ENCODE measurements at regions not wholly inside any gene's neighbourhood (a gene's known extent, or its start where the extent isn't known, plus 50 kb on each side); places are given as distances from the start of the nearest gene placed in this dataset.

DNA sequence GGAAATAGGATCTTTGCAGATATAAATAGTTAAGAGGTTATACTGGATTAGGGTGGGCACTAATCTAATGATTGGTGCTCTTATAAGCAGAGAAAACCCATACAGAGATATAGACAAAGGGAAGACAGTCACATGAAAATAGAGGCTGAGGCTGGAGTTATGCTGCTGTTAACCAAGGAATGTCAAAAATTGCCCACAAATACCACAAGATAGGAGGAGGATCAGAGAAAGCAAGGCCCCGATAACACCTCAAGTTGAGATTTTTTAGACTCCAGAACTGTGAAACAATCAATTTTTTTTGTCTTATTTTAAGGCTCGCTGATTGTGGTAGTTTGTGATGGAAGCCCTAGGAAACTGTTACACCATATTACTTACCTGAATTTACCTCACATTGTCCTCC, 513.2 kb downstream of the COL11A1 start:
- no peak overlapping the region for H4K8ac ChIP-seq (ENCODE audit: low read depth in 2 of 2, low read length in 2 of 2)
- no peak overlapping the region for H2BK120ac ChIP-seq (ENCODE audit: low read depth, low read length)
- no peak overlapping the region for H4K5ac ChIP-seq (ENCODE audit: low read depth, low read length)
- no peak overlapping the region for H4K91ac ChIP-seq (ENCODE audit: insufficient read depth, low read depth, low read length)
- no peak overlapping the region for H3K9ac ChIP-seq (ENCODE audit: low read depth, low read length)
- no peak overlapping the region for H2BK5ac ChIP-seq (ENCODE audit: low read depth, low read length, poor library complexity, severe bottlenecking)
- H3K14ac ChIP-seq (replicated peaks; ENCODE audit: low read depth, low read length): no peak overlapping the region
- no peak overlapping the region for H2BK20ac ChIP-seq (ENCODE audit: low read depth, low read length)
- no peaks in the 10 kb centered on the region for H3K4me1 ChIP-seq (ENCODE audit: control insufficient read depth, insufficient read depth, low read length)
- ChIA-PET POLR2A (ENCODE audit: unreplicated experiment) (no interaction called here), CTCF (no interaction called here)
- H3K27me3 ChIP-seq (ENCODE audit: control insufficient read depth, insufficient read depth, low read length): no peaks in the 10 kb centered on the region
- no peak overlapping the region for H3K18ac ChIP-seq (ENCODE audit: low read depth, low read length)
- no peak overlapping the region for H3K56ac ChIP-seq (ENCODE audit: extremely low read depth, insufficient read depth, low read length)
- TF ChIP-seq MAZ (IDR thresholded peaks at IDR 0.05; ENCODE audit: borderline replicate concordance, low read depth, low read length) (no peak), RCOR1 (IDR thresholded peaks at IDR 0.05; ENCODE audit: insufficient replicate concordance, low read length) (no peak), SMC3 (IDR thresholded peaks at IDR 0.05; ENCODE audit: low read depth, low read length) (no peak), MXI1 (IDR thresholded peaks at IDR 0.05; ENCODE audit: borderline replicate concordance, low read depth, low read length) (no peak), BHLHE40 (IDR thresholded peaks at IDR 0.05; ENCODE audit: low read depth, low read length) (no peak), CEBPB (IDR thresholded peaks at IDR 0.05; ENCODE audit: low read depth, low read length) (no peak), MAFK (IDR thresholded peaks at IDR 0.05; ENCODE audit: low read depth, low read length) (no peak), RFX5 (IDR thresholded peaks at IDR 0.05; ENCODE audit: low read depth, low read length) (no peak), CHD1 (IDR thresholded peaks at IDR 0.05; ENCODE audit: low read depth, low read length) (no peak), POLR2A (IDR thresholded peaks at IDR 0.05; ENCODE audit: low read depth, low read length) (no peak), FOS (IDR thresholded peaks at IDR 0.05; ENCODE audit: low read depth, low read length) (no peak), NFE2L2 (IDR thresholded peaks at IDR 0.05; ENCODE audit: low read depth, low read length) (no peak), RAD21 (IDR thresholded peaks at IDR 0.05; ENCODE audit: low read length) (no peak)
- TF ChIP-seq, protein P1, sequence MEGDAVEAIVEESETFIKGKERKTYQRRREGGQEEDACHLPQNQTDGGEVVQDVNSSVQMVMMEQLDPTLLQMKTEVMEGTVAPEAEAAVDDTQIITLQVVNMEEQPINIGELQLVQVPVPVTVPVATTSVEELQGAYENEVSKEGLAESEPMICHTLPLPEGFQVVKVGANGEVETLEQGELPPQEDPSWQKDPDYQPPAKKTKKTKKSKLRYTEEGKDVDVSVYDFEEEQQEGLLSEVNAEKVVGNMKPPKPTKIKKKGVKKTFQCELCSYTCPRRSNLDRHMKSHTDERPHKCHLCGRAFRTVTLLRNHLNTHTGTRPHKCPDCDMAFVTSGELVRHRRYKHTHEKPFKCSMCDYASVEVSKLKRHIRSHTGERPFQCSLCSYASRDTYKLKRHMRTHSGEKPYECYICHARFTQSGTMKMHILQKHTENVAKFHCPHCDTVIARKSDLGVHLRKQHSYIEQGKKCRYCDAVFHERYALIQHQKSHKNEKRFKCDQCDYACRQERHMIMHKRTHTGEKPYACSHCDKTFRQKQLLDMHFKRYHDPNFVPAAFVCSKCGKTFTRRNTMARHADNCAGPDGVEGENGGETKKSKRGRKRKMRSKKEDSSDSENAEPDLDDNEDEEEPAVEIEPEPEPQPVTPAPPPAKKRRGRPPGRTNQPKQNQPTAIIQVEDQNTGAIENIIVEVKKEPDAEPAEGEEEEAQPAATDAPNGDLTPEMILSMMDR (conservative IDR thresholded peaks at IDR 0.05; ENCODE audit: low read depth, low read length): no peak
- TF ChIP-seq, protein P2, sequence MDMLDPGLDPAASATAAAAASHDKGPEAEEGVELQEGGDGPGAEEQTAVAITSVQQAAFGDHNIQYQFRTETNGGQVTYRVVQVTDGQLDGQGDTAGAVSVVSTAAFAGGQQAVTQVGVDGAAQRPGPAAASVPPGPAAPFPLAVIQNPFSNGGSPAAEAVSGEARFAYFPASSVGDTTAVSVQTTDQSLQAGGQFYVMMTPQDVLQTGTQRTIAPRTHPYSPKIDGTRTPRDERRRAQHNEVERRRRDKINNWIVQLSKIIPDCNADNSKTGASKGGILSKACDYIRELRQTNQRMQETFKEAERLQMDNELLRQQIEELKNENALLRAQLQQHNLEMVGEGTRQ (IDR thresholded peaks at IDR 0.05; ENCODE audit: low read depth, low read length): no peak
- TF ChIP-seq, protein P3, sequence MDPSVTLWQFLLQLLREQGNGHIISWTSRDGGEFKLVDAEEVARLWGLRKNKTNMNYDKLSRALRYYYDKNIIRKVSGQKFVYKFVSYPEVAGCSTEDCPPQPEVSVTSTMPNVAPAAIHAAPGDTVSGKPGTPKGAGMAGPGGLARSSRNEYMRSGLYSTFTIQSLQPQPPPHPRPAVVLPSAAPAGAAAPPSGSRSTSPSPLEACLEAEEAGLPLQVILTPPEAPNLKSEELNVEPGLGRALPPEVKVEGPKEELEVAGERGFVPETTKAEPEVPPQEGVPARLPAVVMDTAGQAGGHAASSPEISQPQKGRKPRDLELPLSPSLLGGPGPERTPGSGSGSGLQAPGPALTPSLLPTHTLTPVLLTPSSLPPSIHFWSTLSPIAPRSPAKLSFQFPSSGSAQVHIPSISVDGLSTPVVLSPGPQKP (IDR thresholded peaks at IDR 0.05; ENCODE audit: borderline replicate concordance, low read depth, low read length): no peak
- no peak overlapping the region for H3K27ac ChIP-seq (ENCODE audit: insufficient read depth, low read length)
- no peak overlapping the region for H3K4me3 ChIP-seq (ENCODE audit: insufficient read depth, low read depth, low read length)
- no peaks in the 10 kb centered on the region for H3K9me3 ChIP-seq (ENCODE audit: control insufficient read depth, insufficient read depth, low read length)
- dilution Hi-C loops (cut with HindIII; ENCODE audit: low sequenced_read_pairs, unreplicated experiment) (no loop called here), in situ Hi-C loops (cut with MboI; ENCODE audit: low sequenced_read_pairs) (no loop called here), intact Hi-C loops (cut with micrococcal nuclease) (no loop called here)
- BruUV-seq (replicated peaks): no TSS peak
- no peak overlapping the region for H2AFZ ChIP-seq (replicated peaks; ENCODE audit: low read length, poor library complexity)
- H3K9me1 ChIP-seq (ENCODE audit: insufficient read depth, low read length): no peaks in the 10 kb centered on the region
- H2BK15ac ChIP-seq (ENCODE audit: low read depth, low read length): no peak overlapping the region
- no peak for DNase-seq
- H3K36me3 ChIP-seq (ENCODE audit: control insufficient read depth, insufficient read depth, low read length): no peaks in the 10 kb centered on the region
- no peak overlapping the region for H2AK9ac ChIP-seq (replicated peaks; ENCODE audit: low read depth, low read length, poor library complexity)
- ATAC-seq (ENCODE audit: low read depth): no peak
- no peak overlapping the region for H2AK5ac ChIP-seq (ENCODE audit: low read depth, low read length)
- no CpG with 5 or more reads among the region's 2 CpGs for WGBS, 2 experiments (ENCODE audit: extremely low coverage in 2 of 2, insufficient read length in 1 of 2)
- H3K4me2 ChIP-seq (ENCODE audit: low read depth, low read length): no peak overlapping the region
- H4K20me1 ChIP-seq (ENCODE audit: insufficient read depth, low read length): no peaks in the 10 kb centered on the region
- no peak overlapping the region for H3K23ac ChIP-seq (ENCODE audit: low read depth, low read length)
- no peaks in the 10 kb centered on the region for H3K79me1 ChIP-seq (ENCODE audit: low read depth in 1 of 2, low read length in 2 of 2)
- no peak overlapping the region for H3K4ac ChIP-seq (ENCODE audit: low read depth, low read length)
